GM21619 (cell line): ENCODE measurements at regions not wholly inside any gene's neighbourhood (a gene's known extent, or its start where the extent isn't known, plus 50 kb on each side); places are given as distances from the start of the nearest gene placed in this dataset.

Experiments
- ATAC-seq: cut with Tn5 transposase; IDR thresholded peaks from one replicate; pipeline ENCODE4 v1.9.1; 2021; ENCODE audit not compliant: unreplicated experiment

GRCh38 chr11:29012507-29012906 lies 904.3 kb downstream of the METTL15 start:
- ATAC-seq, result no peak

- no peak for ATAC-seq
These were observed 901.2 kb downstream of the METTL15 start for GRCh38 chr11:29009426-29009825.

- ATAC-seq, result no peak
These were observed 900.3 kb downstream of the METTL15 start for GRCh38 chr11:29008481-29008880.

GRCh38 chr11:29006668-29007067 lies 898.5 kb downstream of the METTL15 start:
- no peak for ATAC-seq

- ATAC-seq, result no peak
These were observed 897.3 kb downstream of the METTL15 start for GRCh38 chr11:29005401-29005980.

- no peak for ATAC-seq
These were observed 894.6 kb downstream of the METTL15 start for GRCh38 chr11:29002816-29003215.

- no peak for ATAC-seq
These were observed 891.4 kb downstream of the METTL15 start for GRCh38 chr11:28999620-29000019.

- no peak for ATAC-seq
These were observed 884.8 kb downstream of the METTL15 start for GRCh38 chr11:28992996-28993395.

- ATAC-seq, result no peak
These were observed 876.0 kb downstream of the METTL15 start for GRCh38 chr11:28984231-28984630.

GRCh38 chr11:28983780-28984179 lies 875.6 kb downstream of the METTL15 start:
- no peak for ATAC-seq

- ATAC-seq, result no peak
These were observed 873.2 kb downstream of the METTL15 start for GRCh38 chr11:28981381-28981780.

GRCh38 chr11:28976801-28977145 lies 868.6 kb downstream of the METTL15 start:
- ATAC-seq, result no peak

GRCh38 chr11:28976012-28976800 lies 868.0 kb downstream of the METTL15 start:
- no peak for ATAC-seq

- no peak for ATAC-seq
These were observed 861.6 kb downstream of the METTL15 start for GRCh38 chr11:28969832-28970231.

GRCh38 chr11:28966951-28967350 lies 858.8 kb downstream of the METTL15 start:
- no peak for ATAC-seq

- no peak for ATAC-seq
These were observed 857.6 kb downstream of the METTL15 start for GRCh38 chr11:28965819-28966218.

GRCh38 chr11:28964811-28965210 lies 856.6 kb downstream of the METTL15 start:
- ATAC-seq, result no peak

- ATAC-seq, result no peak
These were observed 855.0 kb downstream of the METTL15 start for GRCh38 chr11:28963187-28963586.

GRCh38 chr11:28962502-28962901 lies 854.3 kb downstream of the METTL15 start:
- ATAC-seq, result no peak

GRCh38 chr11:28961726-28962125 lies 853.5 kb downstream of the METTL15 start:
- no peak for ATAC-seq

GRCh38 chr11:28956446-28956845 lies 848.3 kb downstream of the METTL15 start:
- no peak for ATAC-seq

GRCh38 chr11:28951191-28951590 lies 843.0 kb downstream of the METTL15 start:
- ATAC-seq, result no peak

- no peak for ATAC-seq
These were observed 831.2 kb downstream of the METTL15 start for GRCh38 chr11:28939381-28939780.
